H1 (cell line): ENCODE measurements at regions not wholly inside any gene's neighbourhood (a gene's known extent, or its start where the extent isn't known, plus 50 kb on each side); places are given as distances from the start of the nearest gene placed in this dataset.

ENCODE experiments used
- BRCA1 ChIP-seq: IDR thresholded peaks from 2 replicates; pipeline ENCODE4 v1.6.1; 2012; ENCODE audit warnings: low read depth, low read length, improper control_type of control experiment
- EGR1 ChIP-seq: IDR thresholded peaks from 2 replicates; pipeline ENCODE4 v1.6.1; 2011; ENCODE audit warnings: low read depth, low read length, borderline replicate concordance
- NANOG ChIP-seq: IDR thresholded peaks from 2 replicates; pipeline ENCODE4 v1.6.1; 2011; ENCODE audit warnings: low read length, low read depth, mild to moderate bottlenecking, inconsistent platforms; ENCODE audit not compliant: insufficient read depth, poor library complexity, severe bottlenecking

DNA sequence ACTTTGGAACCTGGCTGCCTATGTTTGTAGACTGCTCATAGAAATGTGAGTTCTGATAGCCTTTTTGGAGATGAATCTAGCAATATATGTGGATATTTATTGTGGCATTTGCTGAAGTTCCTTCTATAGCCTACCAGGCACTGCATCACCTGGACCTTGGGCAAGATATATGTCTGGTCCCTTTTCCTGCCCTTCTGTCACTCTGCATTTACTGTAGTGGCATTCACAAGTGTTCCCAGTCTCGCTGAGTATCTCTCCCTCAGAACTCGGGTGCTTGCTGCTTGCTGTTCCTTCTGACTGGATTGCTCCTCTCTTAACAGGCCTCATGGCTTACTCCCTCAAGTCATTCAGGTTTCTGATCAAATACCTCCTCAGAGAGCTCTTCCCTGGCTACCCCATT, 145.0 kb downstream of the UBE2E3 start (continued):
- TF ChIP-seq NANOG (no peak), EGR1 (no peak), BRCA1 (no peak)
- TF ChIP-seq, all 59 proteins: peak for 0
